K562 (cell line): ENCODE measurements at regions not wholly inside any gene's neighbourhood (a gene's known extent, or its start where the extent isn't known, plus 50 kb on each side); places are given as distances from the start of the nearest gene placed in this dataset.

ENCODE experiments used
- FOXA3 ChIP-seq, 2 experiments: fragments of 450-650 bp in 1 of 2; sonication (generic) in 1 of 2; formaldehyde crosslinking; IDR thresholded peaks in 1 of 2; conservative IDR thresholded peaks in 1 of 2; 2 replicates each; pipeline versions ENCODE4 v1.4.0 to v1.8.0; 2020 to 2022; ENCODE audit warnings: mild to moderate bottlenecking in 2 of 2, missing genetic modification reagents in 1 of 2
- HNRNPLL ChIP-seq: fragments of 200-400 bp; formaldehyde crosslinking; IDR thresholded peaks from 2 replicates; pipeline ENCODE4 v1.6.1; 2017; ENCODE audit warnings: low read length, low read depth, mild to moderate bottlenecking; ENCODE audit not compliant: poor library complexity, severe bottlenecking
- NR2C1 ChIP-seq, 2 experiments: fragments of 450-650 bp; IDR thresholded peaks; 2 replicates each; pipeline ENCODE4 v1.6.1; 2017; ENCODE audit warnings: mild to moderate bottlenecking in 2 of 2, antibody characterized with exemption in 1 of 2, inconsistent platforms in 1 of 2, missing compliant biosample characterization in 1 of 2, missing genetic modification characterization in 1 of 2
- NR3C1 ChIP-seq: sonication (generic); formaldehyde crosslinking; IDR thresholded peaks from 2 replicates; pipeline ENCODE4 v1.8.1; 2022; ENCODE audit warnings: missing genetic modification reagents
- SMARCA5 ChIP-seq: fragments of 450-650 bp; IDR thresholded peaks from 2 replicates; pipeline ENCODE4 v1.6.1; 2016
- ZNF589 ChIP-seq: fragments of 200-800 bp; sonication (Bioruptor generic); IDR thresholded peaks from 2 replicates; pipeline ENCODE4 v1.6.1; 2016; ENCODE audit warnings: low read depth, missing genetic modification characterization, missing compliant biosample characterization
- ZNF717 ChIP-seq: fragments of 250-450 bp; sonication (Bioruptor Pico); IDR thresholded peaks from 2 replicates; pipeline ENCODE4 v1.5.0; 2021
- TF ChIP-seq, protein P1 (sequence below), 2 experiments: fragments of 150-350 bp in 1 of 2; IDR thresholded peaks; 2 replicates each; pipeline ENCODE4 v1.6.1; 2012 to 2016; ENCODE audit warnings: low read depth in 2 of 2, low read length in 2 of 2, mild to moderate bottlenecking in 1 of 2, moderate library complexity in 1 of 2
- TF ChIP-seq, protein P2 (sequence below), 2 experiments: fragments of 450-650 bp; IDR thresholded peaks; 2 replicates each; pipeline ENCODE4 v1.6.1; 2016
- TF ChIP-seq, protein P3 (sequence below): sonication (generic); formaldehyde crosslinking; IDR thresholded peaks from 2 replicates; pipeline ENCODE4 v1.8.0; 2023; ENCODE audit warnings: mild to moderate bottlenecking, missing genetic modification reagents

DNA sequence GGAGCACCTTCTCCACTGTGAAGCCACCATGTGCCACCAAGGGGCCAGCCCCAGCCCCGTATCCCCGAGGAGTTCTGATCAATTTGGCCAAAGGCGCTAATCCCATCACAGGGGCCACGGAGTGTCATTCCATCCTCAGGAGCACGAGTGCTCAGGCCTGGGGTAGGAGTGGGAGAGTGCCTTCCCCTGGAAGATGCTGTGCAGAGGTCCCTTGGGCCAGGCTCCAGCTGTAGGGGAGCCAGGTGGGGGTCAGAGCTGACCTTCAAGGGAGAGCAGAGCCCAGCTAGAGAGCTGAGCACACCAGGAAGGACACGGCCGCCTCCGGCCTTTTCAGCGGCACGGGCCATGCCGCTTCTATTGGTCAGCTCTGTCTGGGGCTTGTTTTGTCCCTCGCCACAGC is 1459.9 kb downstream of the BRD1 start (continued):
- TF ChIP-seq, protein P1, sequence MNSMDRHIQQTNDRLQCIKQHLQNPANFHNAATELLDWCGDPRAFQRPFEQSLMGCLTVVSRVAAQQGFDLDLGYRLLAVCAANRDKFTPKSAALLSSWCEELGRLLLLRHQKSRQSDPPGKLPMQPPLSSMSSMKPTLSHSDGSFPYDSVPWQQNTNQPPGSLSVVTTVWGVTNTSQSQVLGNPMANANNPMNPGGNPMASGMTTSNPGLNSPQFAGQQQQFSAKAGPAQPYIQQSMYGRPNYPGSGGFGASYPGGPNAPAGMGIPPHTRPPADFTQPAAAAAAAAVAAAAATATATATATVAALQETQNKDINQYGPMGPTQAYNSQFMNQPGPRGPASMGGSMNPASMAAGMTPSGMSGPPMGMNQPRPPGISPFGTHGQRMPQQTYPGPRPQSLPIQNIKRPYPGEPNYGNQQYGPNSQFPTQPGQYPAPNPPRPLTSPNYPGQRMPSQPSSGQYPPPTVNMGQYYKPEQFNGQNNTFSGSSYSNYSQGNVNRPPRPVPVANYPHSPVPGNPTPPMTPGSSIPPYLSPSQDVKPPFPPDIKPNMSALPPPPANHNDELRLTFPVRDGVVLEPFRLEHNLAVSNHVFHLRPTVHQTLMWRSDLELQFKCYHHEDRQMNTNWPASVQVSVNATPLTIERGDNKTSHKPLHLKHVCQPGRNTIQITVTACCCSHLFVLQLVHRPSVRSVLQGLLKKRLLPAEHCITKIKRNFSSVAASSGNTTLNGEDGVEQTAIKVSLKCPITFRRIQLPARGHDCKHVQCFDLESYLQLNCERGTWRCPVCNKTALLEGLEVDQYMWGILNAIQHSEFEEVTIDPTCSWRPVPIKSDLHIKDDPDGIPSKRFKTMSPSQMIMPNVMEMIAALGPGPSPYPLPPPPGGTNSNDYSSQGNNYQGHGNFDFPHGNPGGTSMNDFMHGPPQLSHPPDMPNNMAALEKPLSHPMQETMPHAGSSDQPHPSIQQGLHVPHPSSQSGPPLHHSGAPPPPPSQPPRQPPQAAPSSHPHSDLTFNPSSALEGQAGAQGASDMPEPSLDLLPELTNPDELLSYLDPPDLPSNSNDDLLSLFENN (IDR thresholded peaks at IDR 0.05; ENCODE audit: low read depth in 2 of 2, low read length in 2 of 2) = no peak
- TF ChIP-seq ZNF589 = no peak
- TF ChIP-seq NR2C1 (IDR thresholded peaks at IDR 0.05) = no peak
- no peak for TF ChIP-seq NR2C1 (tag; IDR thresholded peaks at IDR 0.05)
- TF ChIP-seq, protein P2, sequence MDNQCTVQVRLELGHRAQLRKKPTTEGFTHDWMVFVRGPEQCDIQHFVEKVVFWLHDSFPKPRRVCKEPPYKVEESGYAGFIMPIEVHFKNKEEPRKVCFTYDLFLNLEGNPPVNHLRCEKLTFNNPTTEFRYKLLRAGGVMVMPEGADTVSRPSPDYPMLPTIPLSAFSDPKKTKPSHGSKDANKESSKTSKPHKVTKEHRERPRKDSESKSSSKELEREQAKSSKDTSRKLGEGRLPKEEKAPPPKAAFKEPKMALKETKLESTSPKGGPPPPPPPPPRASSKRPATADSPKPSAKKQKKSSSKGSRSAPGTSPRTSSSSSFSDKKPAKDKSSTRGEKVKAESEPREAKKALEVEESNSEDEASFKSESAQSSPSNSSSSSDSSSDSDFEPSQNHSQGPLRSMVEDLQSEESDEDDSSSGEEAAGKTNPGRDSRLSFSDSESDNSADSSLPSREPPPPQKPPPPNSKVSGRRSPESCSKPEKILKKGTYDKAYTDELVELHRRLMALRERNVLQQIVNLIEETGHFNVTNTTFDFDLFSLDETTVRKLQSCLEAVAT (IDR thresholded peaks at IDR 0.05) = no peak
- TF ChIP-seq ZNF717 (CRISPR knock-in tag) = no peak
- no peak for TF ChIP-seq NR3C1 (CRISPR knock-in tag)
- TF ChIP-seq FOXA3 (CRISPR knock-in tag; conservative IDR thresholded peaks at IDR 0.05 in 1 of 2, IDR thresholded peaks at IDR 0.05 in 1 of 2) = no peak
- no peak for TF ChIP-seq SMARCA5
- TF ChIP-seq, protein P3, sequence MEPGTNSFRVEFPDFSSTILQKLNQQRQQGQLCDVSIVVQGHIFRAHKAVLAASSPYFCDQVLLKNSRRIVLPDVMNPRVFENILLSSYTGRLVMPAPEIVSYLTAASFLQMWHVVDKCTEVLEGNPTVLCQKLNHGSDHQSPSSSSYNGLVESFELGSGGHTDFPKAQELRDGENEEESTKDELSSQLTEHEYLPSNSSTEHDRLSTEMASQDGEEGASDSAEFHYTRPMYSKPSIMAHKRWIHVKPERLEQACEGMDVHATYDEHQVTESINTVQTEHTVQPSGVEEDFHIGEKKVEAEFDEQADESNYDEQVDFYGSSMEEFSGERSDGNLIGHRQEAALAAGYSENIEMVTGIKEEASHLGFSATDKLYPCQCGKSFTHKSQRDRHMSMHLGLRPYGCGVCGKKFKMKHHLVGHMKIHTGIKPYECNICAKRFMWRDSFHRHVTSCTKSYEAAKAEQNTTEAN = no peak
- no peak for TF ChIP-seq HNRNPLL
